NCI-H2227 (cell line): ENCODE measurements at regions not wholly inside any gene's neighbourhood (a gene's known extent, or its start where the extent isn't known, plus 50 kb on each side); places are given as distances from the start of the nearest gene placed in this dataset.

Source experiments
- DNase-seq: peaks from one replicate; lab custom pipeline; 2025; ENCODE audit not compliant: unreplicated experiment; lab: John Stamatoyannopoulos, UW

DNA sequence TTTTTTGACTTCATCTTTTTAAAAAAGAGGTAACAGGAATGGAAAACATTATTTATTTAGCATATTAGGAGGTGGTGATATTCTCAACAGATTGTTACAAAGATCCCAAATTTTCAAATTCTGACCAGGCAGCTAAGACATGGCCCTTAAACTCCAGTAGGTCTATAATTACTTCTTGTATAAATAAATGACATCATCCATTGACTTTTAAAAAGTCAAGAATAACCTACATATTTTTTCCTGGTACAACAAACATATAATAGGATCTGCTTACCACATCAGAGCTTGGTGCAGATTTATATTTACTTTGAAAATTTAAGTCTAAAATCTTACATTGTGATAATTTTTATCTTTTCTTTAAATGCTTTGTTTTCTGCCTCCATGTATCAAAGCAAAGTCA is 92.2 kb upstream of the TRPM3 start:
- no peak for DNase-seq

DNA sequence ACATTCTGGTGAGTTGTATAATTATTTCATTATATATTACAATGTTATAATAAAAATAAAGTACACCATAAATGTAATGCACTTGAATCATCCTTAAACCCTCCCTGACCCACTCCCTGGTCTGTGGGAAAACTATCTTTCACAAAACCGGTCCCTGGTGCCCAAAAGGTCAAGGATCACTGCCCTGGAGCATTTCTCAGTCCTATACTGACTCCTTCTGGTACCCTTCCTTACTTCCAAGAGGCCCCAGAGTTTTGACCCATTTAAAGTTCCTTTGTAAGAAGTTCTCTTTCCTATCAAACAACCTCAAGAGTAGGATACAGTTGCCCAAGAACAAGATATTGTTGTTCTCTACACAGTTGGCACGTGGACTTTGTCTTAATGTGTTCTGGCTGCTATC is 88.9 kb upstream of the TRPM3 start:
- no peak for DNase-seq

DNA sequence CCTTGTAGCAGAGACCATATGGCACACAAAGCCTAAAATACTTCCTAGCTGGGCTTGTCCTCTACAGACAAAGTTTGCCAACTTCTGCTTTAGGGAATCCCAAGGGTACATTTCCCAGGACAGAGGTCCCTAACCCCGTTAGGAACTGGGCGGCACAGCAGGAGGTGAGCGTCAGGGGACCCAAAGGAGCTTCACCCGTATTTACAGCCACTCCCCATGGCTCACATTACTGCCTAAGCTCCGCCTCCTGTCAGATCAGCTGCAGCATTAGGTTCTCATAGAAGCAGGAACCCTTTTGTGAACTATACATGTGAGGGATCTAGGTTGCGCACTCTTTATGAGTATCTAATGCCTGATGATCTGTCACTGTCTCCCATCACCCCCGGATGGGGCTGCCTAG is 88.5 kb upstream of the TRPM3 start:
- no peak for DNase-seq

DNA sequence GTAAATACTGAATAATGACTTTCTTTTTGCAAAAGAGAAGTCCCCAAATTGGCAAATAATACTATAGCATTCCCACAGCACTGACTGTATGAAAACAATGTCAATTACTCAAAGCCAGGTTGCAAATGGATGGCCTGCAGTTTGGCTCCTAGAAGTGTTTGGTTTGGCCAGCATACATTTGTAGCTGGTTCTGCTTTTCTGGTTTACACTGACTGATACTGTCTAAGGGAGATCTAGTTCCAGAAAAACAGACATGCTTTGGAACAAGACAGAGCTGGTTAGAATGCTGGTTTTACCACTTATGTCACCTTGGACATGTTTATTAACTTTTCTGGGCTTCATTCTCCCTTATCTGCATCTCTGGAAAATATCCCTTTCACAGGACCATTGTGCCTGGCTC is 81.5 kb upstream of the TRPM3 start:
- DNase-seq = no peak

DNA sequence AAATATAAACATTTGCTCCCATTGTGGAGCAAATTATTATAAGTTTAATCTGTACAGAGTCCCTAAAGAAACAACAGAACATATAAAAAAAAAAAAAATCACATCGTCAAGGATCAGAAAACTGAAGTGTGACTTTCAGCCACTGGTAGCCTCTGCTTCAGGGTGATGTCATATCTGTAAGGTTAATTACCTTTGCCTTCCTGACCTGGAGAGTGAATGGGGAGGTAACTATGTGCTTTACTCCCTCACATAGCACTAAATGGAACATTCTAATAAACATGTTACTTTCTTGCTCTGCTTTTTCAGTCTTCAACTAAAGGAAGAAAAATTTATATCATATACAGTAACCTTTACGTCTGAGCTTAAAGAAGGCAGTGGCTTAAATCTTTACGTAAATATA is 70.3 kb upstream of the TRPM3 start:
- no peak for DNase-seq

DNA sequence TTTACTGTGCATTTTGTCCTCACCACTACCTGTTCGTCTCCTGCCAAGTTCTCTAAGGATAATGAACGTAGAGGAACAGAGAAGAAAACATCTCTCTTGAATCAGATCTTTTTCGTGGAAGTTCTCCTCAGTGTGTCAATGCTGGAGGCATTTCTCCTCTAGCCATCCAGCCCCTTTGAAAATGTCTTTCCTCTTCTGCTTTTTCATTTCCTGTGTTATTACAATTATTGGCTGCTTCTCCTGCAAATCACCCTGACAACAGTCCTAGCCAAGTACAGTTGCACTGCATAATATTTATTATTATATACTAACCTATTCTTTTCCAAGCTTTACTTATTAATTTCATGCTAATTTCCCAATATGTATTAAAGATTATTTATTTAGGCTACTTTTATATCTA is 61.8 kb upstream of the TRPM3 start:
- DNase-seq = no peak

DNA sequence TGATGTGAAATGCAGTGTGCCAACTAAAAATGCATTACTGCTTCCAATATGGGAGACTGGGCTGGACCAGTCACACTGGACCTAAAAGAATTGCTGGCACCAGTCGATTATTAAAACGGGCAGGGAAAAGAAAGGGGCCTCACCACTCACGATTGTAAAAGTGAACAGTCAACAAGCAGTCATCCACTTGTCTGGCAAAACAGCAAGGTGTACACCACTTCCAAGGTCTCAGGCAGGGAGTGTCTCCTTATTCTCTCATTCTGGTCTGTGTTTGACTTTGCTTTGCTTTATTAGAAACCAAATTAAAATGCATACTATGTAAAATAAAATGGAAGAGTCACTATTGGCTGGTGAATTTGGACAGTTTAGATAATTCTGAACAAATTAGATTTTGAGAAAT is 57.8 kb upstream of the TRPM3 start:
- no peak for DNase-seq

DNA sequence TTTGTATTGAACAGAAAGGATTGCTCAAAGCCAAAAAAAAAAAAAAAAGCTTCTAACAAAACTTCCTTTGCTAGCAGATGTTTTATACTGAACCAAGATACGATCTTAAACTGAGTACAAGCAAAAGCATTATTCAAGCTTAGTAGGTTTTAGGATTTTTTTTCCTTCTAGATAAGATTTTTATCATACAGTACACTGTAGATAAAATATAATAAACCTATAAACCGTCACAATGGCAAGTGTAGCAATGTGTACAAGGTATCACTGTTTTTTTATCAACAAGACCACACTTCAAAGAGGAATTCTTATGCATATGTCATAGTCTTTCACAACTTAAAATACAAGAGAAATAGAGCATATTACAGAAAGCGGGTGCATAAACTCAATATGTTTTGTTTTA is 56.5 kb upstream of the TRPM3 start:
- no peak for DNase-seq

DNA sequence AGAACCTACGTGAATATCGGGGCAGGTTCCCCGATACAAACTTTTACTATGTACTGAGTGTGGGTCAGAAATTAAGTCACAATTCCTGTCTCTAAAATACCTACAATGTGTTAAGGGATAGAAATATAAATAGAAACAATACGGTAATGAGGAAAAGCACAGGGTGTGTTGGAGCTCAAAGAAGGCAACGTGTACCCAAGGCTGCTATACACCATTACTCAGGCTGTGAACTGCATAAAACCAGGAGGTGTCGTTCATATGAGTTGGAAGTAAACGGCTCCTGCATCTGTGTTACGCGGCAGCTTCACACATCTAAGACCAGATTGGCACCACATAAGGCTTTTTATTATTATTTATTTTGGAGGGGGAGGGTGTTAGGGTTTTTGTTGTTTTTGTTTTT is 50.1 kb upstream of the TRPM3 start:
- no peak for DNase-seq
